ENCODE measurements at regions not wholly inside any gene's neighbourhood (a gene's known extent, or its start where the extent isn't known, plus 50 kb on each side); places are given as distances from the start of the nearest gene placed in this dataset.

GRCh38 chr2:120590841-120591240, 144.8 kb upstream of the GLI2 start:
- no peak for TF ChIP-seq EZH2phosphoT487 (IDR thresholded peaks at IDR 0.05; ENCODE audit: low read depth, severe bottlenecking, unreplicated experiment)
- no peak for TF ChIP-seq CTCF (IDR thresholded peaks at IDR 0.05; ENCODE audit: poor library complexity)

All from hepatocyte (in vitro differentiated cells).